NCI-H2029 treated with DMSO at 0.1 percent for 48 hours (cell line): ENCODE measurements at regions not wholly inside any gene's neighbourhood (a gene's known extent, or its start where the extent isn't known, plus 50 kb on each side); places are given as distances from the start of the nearest gene placed in this dataset.
"Not testable (repeated sequence)": the region's sequence is repeated elsewhere in the genome, so short reads cannot be mapped to it uniquely, and the experiment has no call there.

ENCODE experiments used
- DNase-seq: peaks from one replicate; lab custom pipeline; 2025; lab: John Stamatoyannopoulos, UW

- no peak for DNase-seq
Observed at GRCh38 chr6:11326116-11326515, 93.6 kb upstream of the NEDD9 start.

DNA sequence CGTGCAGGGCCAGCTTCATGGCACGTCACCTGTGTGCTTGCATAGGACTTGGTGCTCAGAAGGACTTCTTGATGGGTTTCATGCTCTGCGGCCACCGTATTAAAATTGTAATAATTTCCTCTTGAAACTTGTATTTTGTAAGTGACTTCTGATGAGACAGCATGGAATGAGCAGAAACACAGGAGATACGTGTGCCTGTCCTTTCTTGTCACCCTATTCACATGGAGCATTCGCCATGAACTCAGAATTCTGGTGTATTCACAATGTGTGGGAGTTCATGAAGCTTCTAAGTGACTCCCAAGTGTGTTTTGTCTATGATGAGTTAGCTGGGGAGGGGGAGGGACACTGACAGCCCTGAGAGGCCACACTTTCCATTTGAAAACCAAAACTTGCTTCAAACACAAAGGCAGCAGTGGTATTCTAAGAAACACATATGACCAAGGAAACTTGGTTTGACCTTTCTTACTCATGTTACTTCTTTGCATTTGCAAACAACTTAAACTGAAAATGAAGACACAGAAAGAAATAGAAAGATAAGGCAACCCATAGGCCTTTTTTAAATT is 92.1 kb upstream of the NEDD9 start:
- DNase-seq: no peak

DNA sequence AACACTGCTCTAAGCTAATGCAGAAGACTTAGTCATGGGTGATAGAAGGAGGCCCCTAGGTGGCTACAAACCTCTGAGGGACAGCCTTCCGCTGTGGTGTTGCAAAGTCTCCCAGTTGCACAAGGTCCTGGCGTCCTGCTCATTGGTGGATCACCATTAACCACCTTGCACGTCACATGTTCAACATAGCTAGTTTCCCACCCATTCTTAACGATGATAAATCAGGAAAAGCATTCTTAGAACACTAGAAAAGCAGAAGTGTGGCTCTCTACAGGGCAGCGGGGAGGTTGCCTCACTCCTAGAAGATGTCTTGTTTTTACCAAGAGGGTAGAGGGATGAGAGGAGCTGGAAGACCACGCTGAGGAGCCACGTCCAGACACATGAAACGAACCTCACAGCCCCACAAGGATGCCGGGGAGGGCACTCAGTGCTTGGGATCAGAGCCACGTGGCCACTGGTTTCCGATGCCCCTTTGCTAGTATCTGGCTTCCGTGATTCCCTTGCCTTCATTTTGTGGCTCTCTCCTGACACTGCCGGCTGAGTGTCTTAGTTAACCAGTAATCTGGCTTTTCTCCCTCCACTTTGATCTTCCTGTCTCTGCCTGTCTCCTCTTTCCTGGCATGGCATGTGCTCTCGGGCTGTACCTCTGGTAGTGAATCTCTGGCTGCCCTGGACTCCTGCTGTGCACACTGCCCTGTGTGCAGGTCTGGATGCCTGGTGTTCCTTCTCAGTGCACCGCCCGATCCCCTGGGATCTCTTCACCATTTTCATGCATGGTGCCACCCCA is 91.4 kb upstream of the NEDD9 start:
- no peak for DNase-seq

GRCh38 chr6:11322252-11322885 is 89.9 kb upstream of the NEDD9 start:
- DNase-seq: no peak

- no peak for DNase-seq
Observed at GRCh38 chr6:11320914-11321597, 88.6 kb upstream of the NEDD9 start.

DNA sequence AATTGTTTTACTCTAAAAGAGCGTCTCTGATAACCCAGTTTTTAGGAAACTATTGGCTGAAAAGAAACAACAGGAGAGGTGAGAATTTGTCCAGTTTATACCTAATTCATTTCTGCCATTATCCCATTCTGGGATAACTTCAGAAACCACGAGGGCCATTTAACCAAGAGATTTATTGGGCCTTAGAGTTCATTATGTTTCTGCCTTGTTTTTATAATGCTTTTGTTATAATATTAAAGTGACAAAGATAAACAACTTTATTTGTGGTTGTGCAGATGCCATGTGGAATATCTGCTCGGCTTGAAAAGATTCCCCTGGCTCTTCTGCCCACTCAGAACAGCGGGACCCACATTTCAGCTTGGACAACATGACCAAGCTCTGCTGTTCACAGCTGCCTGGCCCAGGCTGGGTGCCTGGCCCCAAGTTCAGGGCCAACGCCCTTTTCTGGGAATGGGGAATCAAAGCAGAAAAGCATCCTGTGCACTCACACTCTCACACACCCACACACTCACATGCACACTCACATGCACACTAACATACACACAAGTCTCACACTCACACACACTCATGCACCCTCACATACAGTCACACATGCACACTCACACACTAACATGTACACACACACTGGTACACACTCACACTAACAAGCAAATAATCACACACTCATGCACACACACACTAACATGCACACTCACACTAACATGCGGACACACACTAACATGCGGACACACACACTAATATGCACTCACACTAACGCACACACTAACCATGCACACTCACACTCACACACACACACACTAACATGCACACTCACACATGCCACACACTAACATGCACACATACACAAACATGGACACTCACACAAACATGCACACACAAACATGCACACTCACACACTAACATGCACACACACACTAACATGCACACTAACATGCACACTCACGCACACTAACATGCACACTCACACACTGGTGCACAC is 86.7 kb upstream of the NEDD9 start:
- no peak for DNase-seq

DNA sequence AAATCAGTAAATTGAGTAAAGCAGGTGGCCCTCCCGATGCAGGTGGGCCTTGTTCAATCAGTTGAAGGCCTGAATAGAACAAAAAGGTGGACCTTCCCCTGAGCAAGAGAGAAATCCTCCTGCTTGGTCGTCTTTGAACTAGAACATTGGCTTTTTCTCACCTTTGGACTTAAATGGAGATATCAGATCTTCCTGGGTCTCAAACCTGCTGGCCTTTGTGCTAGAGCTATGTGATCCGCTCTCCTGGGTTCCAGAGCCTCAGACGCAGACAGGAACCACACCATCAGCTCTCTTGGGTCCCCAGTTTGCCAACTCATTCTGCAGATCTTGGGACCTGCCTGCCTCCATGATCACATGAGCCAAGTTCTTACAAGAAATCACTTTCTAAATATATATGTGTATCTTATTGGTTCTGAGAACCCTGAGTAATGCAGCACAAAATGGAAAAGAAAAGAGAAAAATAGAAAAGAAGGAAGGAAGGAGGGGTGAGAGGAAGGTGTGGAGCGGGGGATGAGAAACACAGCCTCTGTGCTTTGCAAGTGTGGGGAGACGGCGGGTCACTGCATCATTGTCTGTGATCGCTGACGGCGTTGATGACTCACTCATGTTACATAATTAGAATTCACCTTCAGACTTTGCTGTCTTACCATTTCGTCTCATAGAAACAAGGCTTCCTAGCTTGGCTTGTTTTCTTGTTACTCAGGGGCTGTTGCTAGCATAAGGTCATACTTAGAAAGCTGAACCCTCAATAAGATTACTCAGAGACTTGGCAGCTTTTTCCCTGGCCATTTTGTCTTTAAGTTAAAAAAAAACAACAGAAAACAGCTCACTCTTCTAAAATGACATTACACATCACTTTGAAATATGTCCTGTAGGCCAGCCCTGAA is 85.7 kb upstream of the NEDD9 start:
- DNase-seq: no peak

- DNase-seq: no peak
Observed at GRCh38 chr6:11315743-11316437, 83.4 kb upstream of the NEDD9 start.

DNA sequence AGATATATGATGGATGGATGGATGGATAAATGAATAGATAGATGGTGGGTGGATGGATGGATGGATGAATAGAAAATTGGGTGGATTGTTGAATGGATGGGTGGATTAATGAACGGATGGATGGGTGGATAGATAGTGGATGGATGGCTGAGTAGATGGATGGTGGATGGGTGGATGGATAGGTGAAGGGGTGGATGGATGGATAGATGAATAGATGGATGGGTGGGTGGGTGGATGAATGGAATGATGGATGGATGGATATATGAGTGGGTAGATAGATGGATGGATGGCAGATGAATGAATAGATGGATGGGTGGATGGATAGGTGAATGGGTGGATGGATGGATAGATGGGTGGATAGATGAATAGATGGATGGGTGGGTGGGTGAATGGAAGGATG is 80.7 kb upstream of the NEDD9 start:
- no peak for DNase-seq

DNA sequence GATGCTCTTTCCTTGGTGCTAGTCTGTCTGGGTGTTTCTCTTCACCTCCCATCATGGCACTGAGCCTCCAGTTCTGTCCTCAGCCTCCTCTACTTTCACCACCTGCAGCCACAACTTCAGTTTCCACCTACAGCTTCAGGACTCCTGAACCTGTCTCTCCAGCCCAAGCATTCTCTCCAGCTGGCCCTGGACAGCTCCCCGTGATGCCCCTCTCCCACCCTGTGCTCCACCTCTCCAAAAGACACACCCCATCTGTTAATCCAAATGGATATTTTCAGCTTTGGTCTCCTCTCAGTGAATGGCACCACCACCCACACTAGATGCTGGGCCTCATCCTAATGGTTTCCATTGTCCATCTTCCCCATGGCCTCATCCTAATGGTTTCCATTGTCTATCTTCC is 79.5 kb upstream of the NEDD9 start:
- DNase-seq: no peak

GRCh38 chr6:11309947-11310665 is 77.6 kb upstream of the NEDD9 start:
- no peak for DNase-seq

DNA sequence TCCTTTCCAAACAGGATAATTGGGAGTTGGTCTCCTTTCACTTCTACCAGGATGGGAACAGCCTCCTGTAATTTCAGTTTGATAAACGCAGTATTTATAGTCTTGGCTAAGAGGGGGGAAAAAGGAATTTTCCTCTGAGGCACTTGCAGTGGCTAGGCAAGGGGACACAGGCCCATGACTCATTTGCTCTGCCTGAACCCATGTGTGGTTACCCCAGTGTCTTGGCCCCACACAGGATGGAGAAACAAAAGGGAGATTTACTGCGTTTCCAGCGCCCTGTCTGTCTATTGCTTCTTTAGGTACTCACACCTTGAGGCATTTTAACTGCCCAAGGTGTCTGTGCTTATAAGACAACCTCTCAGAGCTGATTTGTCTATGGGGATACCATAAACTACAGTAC is 74.8 kb upstream of the NEDD9 start:
- no peak for DNase-seq

GRCh38 chr6:11304946-11305345 is 72.5 kb upstream of the NEDD9 start:
- DNase-seq: no peak

DNA sequence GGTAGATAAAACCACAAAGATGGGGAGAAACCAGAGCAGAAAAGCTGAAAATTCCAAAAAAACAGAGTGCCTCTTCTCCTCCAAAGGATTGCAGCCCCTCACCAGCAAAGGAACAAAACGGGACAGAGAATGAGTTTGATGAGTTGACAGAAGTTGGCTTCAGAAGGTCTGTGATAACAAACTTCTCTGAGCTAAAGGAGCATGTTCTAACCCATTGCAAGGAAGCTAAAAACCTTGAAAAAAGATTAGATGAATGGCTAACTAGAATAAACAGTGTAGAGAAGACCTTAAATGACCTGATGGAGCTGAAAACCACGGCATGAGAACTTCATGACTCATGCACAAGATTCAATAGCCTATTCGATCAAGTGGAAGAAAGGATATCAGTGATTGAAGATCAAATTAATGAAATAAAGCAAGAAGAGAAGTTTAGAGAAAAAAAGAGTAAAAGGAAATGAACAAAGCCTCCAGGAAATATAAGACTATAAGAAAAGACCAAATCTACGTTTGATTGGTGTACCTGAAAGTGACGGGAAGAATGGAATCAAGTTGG is 67.5 kb upstream of the NEDD9 start:
- DNase-seq: not testable (repeated sequence)

- not testable (repeated sequence) for DNase-seq
Observed at GRCh38 chr6:11299421-11299784, 66.9 kb upstream of the NEDD9 start.

- peak; percentile 33 for DNase-seq
Observed at GRCh38 chr6:11298651-11299420, 66.4 kb upstream of the NEDD9 start.

- DNase-seq: no peak
Observed at GRCh38 chr6:11297376-11297729, 64.9 kb upstream of the NEDD9 start.
